Endodermal cell (in vitro differentiated cells): ENCODE measurements at regions not wholly inside any gene's neighbourhood (a gene's known extent, or its start where the extent isn't known, plus 50 kb on each side); places are given as distances from the start of the nearest gene placed in this dataset.
A peak's percentile ranks its signal among the peaks of the same experiment; 100 is the strongest.

Source experiments
- DNase-seq: peaks from one replicate; pipeline ENCODE4 v3.0.0-alpha.2; 2017
- H3K27ac ChIP-seq: 2 replicates; pipeline ENCODE4 v1.5.1; 2013; ENCODE audit warnings: mild to moderate bottlenecking, low read depth, low read length, moderate library complexity
- H3K27me3 ChIP-seq: 2 replicates; pipeline ENCODE4 v1.6.1; 2013; ENCODE audit warnings: mild to moderate bottlenecking, low read length, moderate library complexity; ENCODE audit not compliant: insufficient read depth, control insufficient read depth, poor library complexity, severe bottlenecking
- H3K36me3 ChIP-seq: 2 replicates; pipeline ENCODE4 v1.7.0; 2013; ENCODE audit warnings: mild to moderate bottlenecking, low read length, moderate library complexity; ENCODE audit not compliant: control insufficient read depth, insufficient read depth
- H3K4me1 ChIP-seq: one replicate; pipeline ENCODE4 v1.7.0; 2013; ENCODE audit warnings: low read length; ENCODE audit not compliant: control insufficient read depth, insufficient read depth
- H3K4me3 ChIP-seq: 2 replicates; pipeline ENCODE4 v1.5.1; 2013; ENCODE audit warnings: mild to moderate bottlenecking, low read length, moderate library complexity
- H3K9ac ChIP-seq: 2 replicates; pipeline ENCODE4 v1.6.1; 2013; ENCODE audit warnings: mild to moderate bottlenecking, low read length, moderate library complexity; ENCODE audit not compliant: poor library complexity, severe bottlenecking; ENCODE audit errors: extremely low read depth
- H3K9me3 ChIP-seq: 2 replicates; pipeline ENCODE4 v1.6.1; 2013; ENCODE audit warnings: mild to moderate bottlenecking, low read length, moderate library complexity; ENCODE audit not compliant: control insufficient read depth
- H3K27ac Mint-ChIP-seq: 2 replicates; pipeline ENCODE4 v1.8.0; 2020; ENCODE audit warnings: mixed read lengths
- H3K27me3 Mint-ChIP-seq: 2 replicates; pipeline ENCODE4 v1.8.0; 2021; ENCODE audit warnings: mild to moderate bottlenecking, mixed read lengths; ENCODE audit not compliant: insufficient read depth
- H3K36me3 Mint-ChIP-seq: 2 replicates; pipeline ENCODE4 v1.8.0; 2020; ENCODE audit warnings: low read depth, mixed read lengths
- H3K4me1 Mint-ChIP-seq: 2 replicates; pipeline ENCODE4 v1.8.0; 2020; ENCODE audit warnings: mixed read lengths
- H3K4me3 Mint-ChIP-seq: 2 replicates; pipeline ENCODE4 v1.8.0; 2020; ENCODE audit warnings: mild to moderate bottlenecking, moderate library complexity, mixed read lengths
- H3K9me3 Mint-ChIP-seq: 2 replicates; pipeline ENCODE4 v1.8.0; 2020; ENCODE audit warnings: mild to moderate bottlenecking, mixed read lengths
- CTCF ChIP-seq: fragments of 200-600 bp; sonication (generic); conservative IDR thresholded peaks from 2 replicates; pipeline ENCODE4 v1.5.0; 2021; ENCODE audit warnings: antibody characterized with exemption, mild to moderate bottlenecking
- WGBS, 2 experiments: methylation state at CpG; one replicate each; pipeline versions ENCODE4 v1.1.5 to v1.1.7; 2013; ENCODE audit warnings: missing lambda C conversion rate in 2 of 2, mixed read lengths in 1 of 2; ENCODE audit not compliant: insufficient coverage in 1 of 2, insufficient read length in 1 of 2; 5-methylcytosine and 5-hydroxymethylcytosine counted together

- Histone ChIP-seq H3K36me3 (no peaks in the 10 kb centered on the region), H3K9me3 (no peaks in the 10 kb centered on the region), H3K27me3 (no peaks in the 10 kb centered on the region), H3K4me3 (no peak overlapping the region), H3K9ac (no peak overlapping the region), H3K4me1 (peaks cover 13% of the 10 kb centered on the region), H3K27ac (no peak overlapping the region)
- H3K4me1 Mint-ChIP-seq: peaks cover 17% of the 10 kb centered on the region
- peak overlapping the region; percentile 16 for H3K27ac Mint-ChIP-seq
- H3K36me3 Mint-ChIP-seq: no peaks in the 10 kb centered on the region
- H3K4me3 Mint-ChIP-seq: no peak overlapping the region
- peak; percentile 66 for DNase-seq
- no peak for TF ChIP-seq CTCF
- no peaks in the 10 kb centered on the region for H3K9me3 Mint-ChIP-seq
- 66 to 70% methylated on average over 4 to 16 of the region's 16 CpGs for WGBS, 2 experiments
- H3K27me3 Mint-ChIP-seq: peaks cover 18% of the 10 kb centered on the region
These were observed 256.6 kb upstream of the FOXQ1 start for GRCh38 chr6:1055015-1055921.

- Mint-ChIP-seq H3K36me3 (no peaks in the 10 kb centered on the region), H3K4me1 (peaks cover 15% of the 10 kb centered on the region), H3K4me3 (no peak overlapping the region), H3K9me3 (no peaks in the 10 kb centered on the region), H3K27me3 (peaks cover 18% of the 10 kb centered on the region), H3K27ac (no peak overlapping the region)
- TF ChIP-seq CTCF: peak; percentile 27
- 88% methylated on average over 3 of the region's 3 CpGs; no CpG with 5 or more reads in 1 of the 2 experiments for WGBS, 2 experiments
- Histone ChIP-seq H3K9me3 (no peaks in the 10 kb centered on the region), H3K4me3 (no peak overlapping the region), H3K27ac (no peak overlapping the region), H3K27me3 (no peaks in the 10 kb centered on the region), H3K4me1 (peaks cover 13% of the 10 kb centered on the region), H3K36me3 (no peaks in the 10 kb centered on the region), H3K9ac (no peak overlapping the region)
- DNase-seq: no peak
These were observed 257.3 kb upstream of the FOXQ1 start for GRCh38 chr6:1054653-1055014.

- Mint-ChIP-seq H3K9me3 (no peaks in the 10 kb centered on the region), H3K27ac (no peak overlapping the region), H3K27me3 (peaks cover 17% of the 10 kb centered on the region), H3K36me3 (no peaks in the 10 kb centered on the region), H3K4me1 (peaks cover 20% of the 10 kb centered on the region), H3K4me3 (no peak overlapping the region)
- Histone ChIP-seq H3K36me3 (no peaks in the 10 kb centered on the region), H3K9ac (no peak overlapping the region), H3K4me3 (no peak overlapping the region), H3K4me1 (peaks cover 13% of the 10 kb centered on the region), H3K27me3 (no peaks in the 10 kb centered on the region), H3K9me3 (no peaks in the 10 kb centered on the region), H3K27ac (no peak overlapping the region)
- WGBS, 2 experiments: 75 to 77% methylated on average over 7 of the region's 7 CpGs
- DNase-seq: peak; percentile 30
- no peak for TF ChIP-seq CTCF
These were observed 258.3 kb upstream of the FOXQ1 start for GRCh38 chr6:1053586-1053985.
